Erythroblast (primary cell): ENCODE measurements at regions not wholly inside any gene's neighbourhood (a gene's known extent, or its start where the extent isn't known, plus 50 kb on each side); places are given as distances from the start of the nearest gene placed in this dataset.

Experiments used
- DNase-seq, 2 experiments: peaks; one replicate each; lab custom pipeline; 2025; lab: John Stamatoyannopoulos, UW
- GATA1 ChIP-seq: IDR thresholded peaks from 2 replicates; pipeline ENCODE4 v1.6.1; 2011; ENCODE audit warnings: low read depth, mild to moderate bottlenecking, control low read depth, low read length, moderate library complexity
- POLR2A ChIP-seq: IDR thresholded peaks from 2 replicates; pipeline ENCODE4 v1.6.1; 2011; ENCODE audit warnings: mild to moderate bottlenecking, low read length

- no peak for DNase-seq
- TF ChIP-seq GATA1 (no peak), POLR2A (no peak)
Observed at GRCh38 chr1:80245813-80246212, 1239.3 kb upstream of the ADGRL4 start.

- no peak for DNase-seq
Observed at GRCh38 chr1:80244372-80244771, 1237.8 kb upstream of the ADGRL4 start.

GRCh38 chr1:80241566-80241965 lies 1235.0 kb upstream of the ADGRL4 start:
- TF ChIP-seq GATA1 (no peak), POLR2A (no peak)
- DNase-seq: no peak

More at GRCh38 chr1:80244372-80244771, 1237.8 kb upstream of the ADGRL4 start:
- no peak for TF ChIP-seq GATA1
- no peak for TF ChIP-seq POLR2A

- TF ChIP-seq GATA1: no peak
- no peak for TF ChIP-seq POLR2A
- DNase-seq: no peak
Observed at GRCh38 chr1:80225510-80225909, 1219.0 kb upstream of the ADGRL4 start.

GRCh38 chr1:80221319-80221718 lies 1214.8 kb upstream of the ADGRL4 start:
- TF ChIP-seq GATA1 (no peak), POLR2A (no peak)
- DNase-seq: no peak

- DNase-seq: peak in 1 of 2 experiments; percentile 47
- no peak for TF ChIP-seq GATA1
- no peak for TF ChIP-seq POLR2A
Observed at GRCh38 chr1:80218112-80218511, 1211.6 kb upstream of the ADGRL4 start.

GRCh38 chr1:80217377-80217986 lies 1211.0 kb upstream of the ADGRL4 start:
- TF ChIP-seq GATA1 (no peak), POLR2A (no peak)

GRCh38 chr1:80214888-80215540 lies 1208.5 kb upstream of the ADGRL4 start:
- no peak for DNase-seq
- TF ChIP-seq GATA1: no peak
- no peak for TF ChIP-seq POLR2A

More at GRCh38 chr1:80217377-80217986, 1211.0 kb upstream of the ADGRL4 start:
- DNase-seq: no peak

GRCh38 chr1:80212948-80213347 lies 1206.4 kb upstream of the ADGRL4 start:
- TF ChIP-seq POLR2A: no peak
- TF ChIP-seq GATA1: no peak
- no peak for DNase-seq

- no peak for DNase-seq
Observed at GRCh38 chr1:80211691-80212380, 1205.3 kb upstream of the ADGRL4 start.

GRCh38 chr1:80202118-80202517 lies 1195.6 kb upstream of the ADGRL4 start:
- no peak for DNase-seq
- no peak for TF ChIP-seq GATA1
- no peak for TF ChIP-seq POLR2A

More at GRCh38 chr1:80211691-80212380, 1205.3 kb upstream of the ADGRL4 start:
- no peak for TF ChIP-seq GATA1
- no peak for TF ChIP-seq POLR2A

GRCh38 chr1:80194221-80194620 lies 1187.7 kb upstream of the ADGRL4 start:
- no peak for TF ChIP-seq POLR2A
- TF ChIP-seq GATA1: no peak
- no peak for DNase-seq

- TF ChIP-seq GATA1 (no peak), POLR2A (no peak)
- no peak for DNase-seq
Observed at GRCh38 chr1:80181418-80181817, 1174.9 kb upstream of the ADGRL4 start.

GRCh38 chr1:80171631-80172030 lies 1165.1 kb upstream of the ADGRL4 start:
- TF ChIP-seq POLR2A: no peak
- TF ChIP-seq GATA1: no peak
- no peak for DNase-seq
